Activated CD4-positive, alpha-beta T cell treated with anti-CD3 and anti-CD28 coated beads, Interleukin-2, amount 10 ng/mL, durations not matched to agents 24 days and 14 days (primary cell): ENCODE measurements at regions not wholly inside any gene's neighbourhood (a gene's known extent, or its start where the extent isn't known, plus 50 kb on each side); places are given as distances from the start of the nearest gene placed in this dataset.

Source experiments
- DNase-seq: peaks from one replicate; pipeline ENCODE4 v3.0.0; 2022
- H3K27ac Mint-ChIP-seq: one replicate; pipeline ENCODE4 v1.8.0; 2022; ENCODE audit warnings: mild to moderate bottlenecking, mixed read lengths
- H3K27me3 Mint-ChIP-seq: one replicate; pipeline ENCODE4 v1.8.0; 2022; ENCODE audit warnings: mixed read lengths
- H3K36me3 Mint-ChIP-seq: one replicate; pipeline ENCODE4 v1.8.0; 2022; ENCODE audit warnings: low read depth, mild to moderate bottlenecking, mixed read lengths
- H3K4me1 Mint-ChIP-seq: one replicate; pipeline ENCODE4 v1.8.0; 2021; ENCODE audit warnings: mixed read lengths
- H3K4me3 Mint-ChIP-seq: one replicate; pipeline ENCODE4 v1.8.0; 2022; ENCODE audit warnings: mild to moderate bottlenecking, moderate library complexity, mixed read lengths
- H3K9me3 Mint-ChIP-seq: one replicate; pipeline ENCODE4 v1.8.0; 2021; ENCODE audit warnings: mixed read lengths
- intact Hi-C: fragments of 100-400 bp; cut with micrococcal nuclease; formaldehyde crosslinking; loops from one replicate; pipeline ENCODE4 v1.15.1; 2023

- intact Hi-C loops: no loop called here
- Mint-ChIP-seq H3K4me3 (no peak overlapping the region), H3K27ac (no peak overlapping the region), H3K27me3 (peaks cover 10% of the 10 kb centered on the region), H3K9me3 (no peaks in the 10 kb centered on the region), H3K4me1 (no peaks in the 10 kb centered on the region), H3K36me3 (no peaks in the 10 kb centered on the region)
- no peak for DNase-seq
Measured at GRCh38 chr15:47974724-47975123, 146.1 kb upstream of the SLC24A5 start.

DNA sequence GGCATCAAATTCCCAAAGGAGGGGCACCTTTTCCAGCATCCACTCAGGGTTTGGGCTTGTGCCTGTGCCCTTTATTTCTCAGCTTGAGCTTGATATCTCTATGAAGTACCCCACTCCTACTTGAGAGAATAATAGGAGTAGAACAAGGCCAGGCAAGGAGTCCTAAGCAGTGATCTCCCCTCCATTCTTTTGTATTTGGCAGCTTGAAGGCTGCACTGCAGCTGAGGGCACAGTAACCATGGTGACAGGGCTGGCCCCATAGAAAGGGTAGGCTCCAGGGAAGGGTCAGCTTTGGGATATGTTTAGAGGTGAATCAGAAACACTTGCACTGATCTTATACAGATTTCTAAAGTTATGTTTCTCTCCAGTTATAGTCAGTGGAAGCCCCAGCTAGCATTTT is 145.4 kb upstream of the SLC24A5 start:
- no peak for DNase-seq
- Mint-ChIP-seq H3K4me1 (no peaks in the 10 kb centered on the region), H3K27me3 (peaks cover 11% of the 10 kb centered on the region), H3K4me3 (no peak overlapping the region), H3K36me3 (no peaks in the 10 kb centered on the region), H3K9me3 (no peaks in the 10 kb centered on the region), H3K27ac (no peak overlapping the region)
- intact Hi-C loops: no loop called here

GRCh38 chr15:47983533-47983932 is 137.3 kb upstream of the SLC24A5 start:
- H3K4me3 Mint-ChIP-seq: no peak overlapping the region
- intact Hi-C loops: no loop called here
- peaks cover 5% of the 10 kb centered on the region for H3K27me3 Mint-ChIP-seq
- no peaks in the 10 kb centered on the region for H3K36me3 Mint-ChIP-seq
- no peak for DNase-seq
- H3K4me1 Mint-ChIP-seq: peaks cover 4% of the 10 kb centered on the region
- no peaks in the 10 kb centered on the region for H3K9me3 Mint-ChIP-seq
- H3K27ac Mint-ChIP-seq: no peak overlapping the region

GRCh38 chr15:47985568-47985967 is 135.2 kb upstream of the SLC24A5 start:
- H3K27ac Mint-ChIP-seq: no peak overlapping the region
- intact Hi-C loops: loop anchor here (5.0 kb wide), 2 partner anchors 273 to 513 kb away; no protein-coding TSS in a partner anchor

DNA sequence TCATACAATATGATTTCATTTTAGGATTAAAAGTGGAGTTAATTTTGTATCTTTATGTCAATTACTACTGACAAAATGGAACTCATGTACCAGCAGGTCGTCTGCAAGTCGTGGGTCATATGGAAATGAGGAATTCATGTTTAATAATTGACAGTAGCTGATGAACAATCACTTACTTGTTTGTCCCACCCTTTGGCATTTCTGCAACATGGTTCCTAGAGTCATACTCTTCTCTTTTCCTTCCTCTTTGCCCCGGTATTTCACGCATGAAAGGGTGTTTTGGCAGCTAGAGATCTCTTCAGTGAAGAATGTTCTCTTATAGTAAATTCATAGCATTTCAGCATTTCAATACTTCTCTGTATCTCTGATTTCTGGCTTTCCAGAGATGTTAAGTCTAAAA is 133.3 kb upstream of the SLC24A5 start:
- Mint-ChIP-seq H3K27me3 (peaks cover 3% of the 10 kb centered on the region), H3K4me3 (no peak overlapping the region), H3K27ac (no peak overlapping the region), H3K36me3 (no peaks in the 10 kb centered on the region), H3K4me1 (peaks cover 4% of the 10 kb centered on the region), H3K9me3 (no peaks in the 10 kb centered on the region)
- intact Hi-C loops: loop anchor here (5.0 kb wide), 2 partner anchors 275 to 515 kb away; no protein-coding TSS in a partner anchor
- DNase-seq: no peak

More at GRCh38 chr15:47985568-47985967, 135.2 kb upstream of the SLC24A5 start:
- Mint-ChIP-seq H3K4me3 (no peak overlapping the region), H3K27me3 (peaks cover 3% of the 10 kb centered on the region), H3K4me1 (peaks cover 4% of the 10 kb centered on the region), H3K36me3 (no peaks in the 10 kb centered on the region), H3K9me3 (no peaks in the 10 kb centered on the region)
- no peak for DNase-seq

- no peak overlapping the region for H3K27ac Mint-ChIP-seq
- H3K36me3 Mint-ChIP-seq: no peaks in the 10 kb centered on the region
- H3K4me3 Mint-ChIP-seq: no peak overlapping the region
- intact Hi-C loops: loop anchor here (5.0 kb wide), 2 partner anchors 276 to 516 kb away; no protein-coding TSS in a partner anchor
- peak; percentile 76 for DNase-seq
- H3K9me3 Mint-ChIP-seq: no peaks in the 10 kb centered on the region
- peaks cover 4% of the 10 kb centered on the region for H3K4me1 Mint-ChIP-seq
- H3K27me3 Mint-ChIP-seq: peaks cover 3% of the 10 kb centered on the region
Measured at GRCh38 chr15:47987908-47988532, 132.8 kb upstream of the SLC24A5 start.

DNA sequence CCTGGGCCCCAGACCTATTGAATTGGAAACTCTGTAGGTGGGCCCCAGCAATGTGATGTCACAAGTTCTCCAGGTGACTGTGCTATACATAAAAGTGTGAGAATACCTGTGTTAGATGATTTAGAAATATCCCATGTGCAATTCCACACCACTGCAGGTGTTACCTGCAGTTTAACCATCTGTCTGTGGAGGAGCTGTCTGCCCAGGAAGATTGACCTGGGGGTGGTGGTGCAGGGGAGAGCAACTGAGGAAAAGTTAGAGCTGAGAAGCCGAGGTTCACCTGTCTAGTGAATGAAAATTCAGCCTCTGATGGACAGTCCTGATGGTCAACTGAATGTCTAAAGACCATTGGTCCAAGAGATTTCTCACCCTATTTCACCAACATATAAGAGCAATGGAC is 132.2 kb upstream of the SLC24A5 start:
- Mint-ChIP-seq H3K27ac (no peak overlapping the region), H3K4me1 (peaks cover 4% of the 10 kb centered on the region), H3K36me3 (no peaks in the 10 kb centered on the region), H3K9me3 (no peaks in the 10 kb centered on the region), H3K27me3 (peaks cover 3% of the 10 kb centered on the region), H3K4me3 (no peak overlapping the region)
- intact Hi-C loops: loop anchor here (5.0 kb wide), 2 partner anchors 276 to 516 kb away; no protein-coding TSS in a partner anchor
- DNase-seq: no peak

- Mint-ChIP-seq H3K36me3 (no peaks in the 10 kb centered on the region), H3K27me3 (peaks cover 5% of the 10 kb centered on the region), H3K4me3 (no peak overlapping the region), H3K4me1 (peaks cover under 1% of the 10 kb centered on the region), H3K27ac (no peak overlapping the region), H3K9me3 (no peaks in the 10 kb centered on the region)
- DNase-seq: no peak
- intact Hi-C loops: no loop called here
Measured at GRCh38 chr15:47990821-47991220, 130.0 kb upstream of the SLC24A5 start.

DNA sequence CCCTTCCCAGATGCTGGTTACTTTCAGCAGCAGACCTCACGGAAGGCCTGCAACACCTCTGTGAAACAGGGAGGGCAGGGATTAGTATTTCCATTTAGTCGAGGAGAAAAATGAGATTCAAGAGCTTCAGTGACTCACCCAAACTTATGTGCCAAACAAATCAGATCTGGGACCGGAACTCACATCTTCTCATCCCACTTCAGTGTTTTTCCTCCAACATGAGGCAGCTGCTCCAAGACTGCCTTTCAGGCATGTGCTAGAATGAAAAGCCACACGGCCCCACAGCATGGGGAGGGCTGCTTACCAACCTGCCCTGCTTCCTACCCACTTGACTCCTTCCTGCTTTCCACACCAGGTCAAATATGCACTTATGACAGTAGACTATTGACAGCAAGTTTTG is 129.4 kb upstream of the SLC24A5 start:
- H3K4me1 Mint-ChIP-seq: no peaks in the 10 kb centered on the region
- no peaks in the 10 kb centered on the region for H3K36me3 Mint-ChIP-seq
- H3K4me3 Mint-ChIP-seq: no peak overlapping the region
- DNase-seq: no peak
- no peaks in the 10 kb centered on the region for H3K9me3 Mint-ChIP-seq
- peaks cover 5% of the 10 kb centered on the region for H3K27me3 Mint-ChIP-seq
- intact Hi-C loops: no loop called here
- no peak overlapping the region for H3K27ac Mint-ChIP-seq

- no peaks in the 10 kb centered on the region for H3K9me3 Mint-ChIP-seq
- DNase-seq: no peak
- H3K27ac Mint-ChIP-seq: no peak overlapping the region
- H3K4me3 Mint-ChIP-seq: no peak overlapping the region
- H3K4me1 Mint-ChIP-seq: no peaks in the 10 kb centered on the region
- H3K27me3 Mint-ChIP-seq: peaks cover 2% of the 10 kb centered on the region
- H3K36me3 Mint-ChIP-seq: no peaks in the 10 kb centered on the region
- intact Hi-C loops: no loop called here
Measured at GRCh38 chr15:47993051-47993450, 127.7 kb upstream of the SLC24A5 start.

DNA sequence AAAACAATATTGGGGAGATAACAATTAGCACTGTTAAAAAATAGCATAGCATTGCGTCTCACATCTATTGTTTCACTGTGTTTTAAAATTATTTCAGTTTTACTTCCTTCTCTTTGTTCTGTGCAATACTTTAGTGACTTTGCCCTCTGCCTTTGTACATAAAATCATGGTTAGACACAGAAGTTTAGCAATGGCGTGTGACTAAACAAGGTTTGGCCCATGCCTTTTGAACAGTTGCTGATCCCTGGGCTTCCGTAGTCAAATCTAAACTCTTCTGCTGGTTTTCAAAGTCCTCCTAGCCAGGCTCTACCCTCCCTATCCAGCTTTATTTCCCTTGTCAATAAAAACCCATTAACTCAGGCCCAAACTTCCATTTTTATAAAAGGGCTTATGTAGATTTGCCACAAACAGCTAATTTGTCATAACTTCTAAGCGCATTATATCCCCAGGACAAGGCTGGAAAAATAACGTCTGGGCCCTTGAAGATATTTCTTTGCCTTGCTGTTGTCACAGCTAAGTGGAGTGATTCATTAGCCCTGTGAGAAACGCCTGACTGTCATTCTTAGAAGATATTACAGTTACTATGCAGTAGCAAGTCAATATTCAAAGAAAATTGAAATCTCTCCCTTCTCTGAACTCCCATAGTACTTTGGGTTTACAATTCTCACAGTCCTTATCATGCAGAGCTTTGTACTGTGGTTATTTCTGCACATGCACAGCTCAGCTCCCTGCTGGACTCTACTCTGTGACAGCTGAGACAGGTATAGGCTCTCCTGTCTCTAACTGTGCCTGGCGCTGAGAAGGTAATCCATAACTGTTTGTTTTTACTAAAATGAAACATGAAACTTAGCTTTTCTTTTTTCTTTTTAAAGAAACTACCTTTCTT is 123.4 kb upstream of the SLC24A5 start:
- no peaks in the 10 kb centered on the region for H3K36me3 Mint-ChIP-seq
- intact Hi-C loops: no loop called here
- no peaks in the 10 kb centered on the region for H3K9me3 Mint-ChIP-seq
- H3K27ac Mint-ChIP-seq: no peak overlapping the region
- no peak for DNase-seq
- peaks cover 3% of the 10 kb centered on the region for H3K27me3 Mint-ChIP-seq
- no peak overlapping the region for H3K4me3 Mint-ChIP-seq
- H3K4me1 Mint-ChIP-seq: no peaks in the 10 kb centered on the region

DNA sequence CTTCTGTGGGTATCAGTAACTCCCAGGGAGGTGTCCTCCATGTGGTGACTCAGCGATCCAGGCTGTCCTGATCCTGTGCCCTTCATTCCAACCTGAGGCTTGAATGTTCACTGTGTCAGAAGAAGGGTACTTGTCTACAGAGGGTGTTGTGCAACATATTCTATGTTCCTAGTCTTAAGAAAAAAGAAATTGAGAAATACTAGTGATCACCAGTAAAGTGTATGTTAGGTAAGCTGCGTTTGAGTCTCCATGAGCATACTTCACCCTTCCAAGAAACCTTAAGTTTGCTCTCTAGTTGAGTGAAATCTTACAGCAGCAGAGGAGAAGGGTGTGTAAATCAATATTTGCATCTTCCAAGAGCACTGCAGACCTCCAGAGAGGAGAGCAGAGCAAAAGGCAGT is 122.2 kb upstream of the SLC24A5 start:
- Mint-ChIP-seq H3K4me3 (no peak overlapping the region), H3K9me3 (no peaks in the 10 kb centered on the region), H3K27me3 (peaks cover 3% of the 10 kb centered on the region), H3K36me3 (no peaks in the 10 kb centered on the region), H3K4me1 (no peaks in the 10 kb centered on the region), H3K27ac (no peak overlapping the region)
- DNase-seq: no peak
- intact Hi-C loops: no loop called here

DNA sequence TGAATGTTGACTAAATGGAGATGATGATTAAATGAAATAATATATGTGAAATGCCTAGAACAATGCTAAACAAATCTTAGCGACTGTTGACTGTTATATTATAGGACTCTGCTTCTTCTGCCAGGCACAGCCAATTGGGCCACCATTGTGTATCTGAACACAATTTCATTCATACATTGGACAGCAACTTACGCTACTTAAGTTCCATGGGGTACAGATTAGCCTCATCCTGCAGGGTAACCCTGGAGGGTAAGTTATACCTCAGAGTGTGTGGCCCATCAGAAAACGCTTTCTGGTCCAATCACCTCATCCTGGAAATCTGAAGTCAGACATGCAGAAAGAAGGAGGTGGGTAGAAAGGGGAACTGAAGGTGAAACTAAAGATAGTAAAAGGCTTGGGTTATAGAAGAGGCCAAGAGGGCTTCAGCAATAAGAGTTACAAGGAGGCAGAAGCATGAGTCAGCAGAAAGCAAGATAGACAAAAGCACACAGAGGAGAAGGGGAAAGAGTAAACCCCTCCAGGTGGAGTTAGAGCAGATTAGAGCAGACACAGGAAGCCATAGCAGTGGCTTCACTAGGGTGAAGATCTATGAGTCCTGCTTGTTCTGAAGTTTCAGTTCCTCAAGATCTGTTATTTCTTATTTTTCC is 119.3 kb upstream of the SLC24A5 start:
- Mint-ChIP-seq H3K27me3 (peaks cover 2% of the 10 kb centered on the region), H3K9me3 (no peaks in the 10 kb centered on the region), H3K4me1 (no peaks in the 10 kb centered on the region), H3K36me3 (no peaks in the 10 kb centered on the region), H3K4me3 (no peak overlapping the region), H3K27ac (no peak overlapping the region)
- DNase-seq: no peak
- intact Hi-C loops: no loop called here

DNA sequence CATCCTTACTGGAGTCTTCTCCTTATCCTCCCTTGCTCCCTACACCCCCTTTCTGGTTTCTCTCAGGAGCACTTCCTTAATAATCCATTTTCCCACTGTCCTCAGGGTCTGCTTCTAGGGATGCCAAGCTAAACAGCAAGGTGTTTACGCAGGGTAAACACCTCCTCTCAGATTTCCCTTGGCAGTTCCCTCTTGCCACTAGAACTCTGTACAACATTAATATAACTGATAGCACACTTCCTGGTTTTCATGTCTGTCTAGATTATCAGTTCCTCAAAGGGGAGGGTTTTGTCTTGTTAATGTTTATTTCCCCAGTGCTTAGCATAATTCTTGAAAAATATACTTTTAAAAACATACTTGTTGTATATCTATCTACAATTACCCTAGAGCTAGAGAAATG is 118.0 kb upstream of the SLC24A5 start:
- Mint-ChIP-seq H3K4me1 (no peaks in the 10 kb centered on the region), H3K27ac (no peak overlapping the region), H3K9me3 (no peaks in the 10 kb centered on the region), H3K4me3 (no peak overlapping the region), H3K27me3 (peaks cover 2% of the 10 kb centered on the region), H3K36me3 (no peaks in the 10 kb centered on the region)
- intact Hi-C loops: no loop called here
- no peak for DNase-seq
